DMS114 treated with DMSO at 0.1 percent for 48 hours (cell line): ENCODE measurements at regions not wholly inside any gene's neighbourhood (a gene's known extent, or its start where the extent isn't known, plus 50 kb on each side); places are given as distances from the start of the nearest gene placed in this dataset.

Experiments
- DNase-seq: peaks from one replicate; lab custom pipeline; 2025; ENCODE audit not compliant: unreplicated experiment; lab: John Stamatoyannopoulos, UW

DNA sequence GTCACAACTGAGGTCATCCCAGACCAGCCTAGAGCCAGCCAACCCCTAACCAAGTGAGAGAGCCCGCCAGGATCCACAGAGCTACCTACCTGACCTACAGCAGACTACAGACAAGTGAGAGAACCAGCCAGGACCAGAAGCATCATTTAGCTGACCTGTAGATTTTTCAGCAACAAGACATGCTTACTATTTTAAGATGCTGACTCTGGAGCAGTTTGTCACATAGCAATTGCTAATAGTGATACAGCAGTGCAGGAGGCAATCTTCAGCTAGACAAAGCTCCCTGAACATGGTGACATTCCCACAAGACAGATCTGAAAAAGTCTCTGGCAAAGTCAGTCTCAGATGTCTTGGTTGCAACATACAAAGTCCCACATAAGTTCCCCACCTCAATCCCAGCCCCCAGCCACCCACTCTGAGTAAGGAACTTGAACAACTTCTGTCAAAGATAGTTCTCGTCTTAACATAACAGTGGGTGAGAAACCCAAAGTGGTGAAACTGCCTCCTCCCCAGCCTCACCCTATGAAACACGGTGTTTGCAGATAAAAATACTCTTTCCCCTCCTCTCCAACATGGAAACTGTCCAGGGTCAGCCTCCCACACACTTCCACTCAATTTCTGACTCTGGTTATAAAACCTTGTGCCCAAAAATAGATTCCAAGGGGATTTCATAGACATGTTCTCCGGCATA, 120.3 kb upstream of the SLC6A11 start:
- no peak for DNase-seq

DNA sequence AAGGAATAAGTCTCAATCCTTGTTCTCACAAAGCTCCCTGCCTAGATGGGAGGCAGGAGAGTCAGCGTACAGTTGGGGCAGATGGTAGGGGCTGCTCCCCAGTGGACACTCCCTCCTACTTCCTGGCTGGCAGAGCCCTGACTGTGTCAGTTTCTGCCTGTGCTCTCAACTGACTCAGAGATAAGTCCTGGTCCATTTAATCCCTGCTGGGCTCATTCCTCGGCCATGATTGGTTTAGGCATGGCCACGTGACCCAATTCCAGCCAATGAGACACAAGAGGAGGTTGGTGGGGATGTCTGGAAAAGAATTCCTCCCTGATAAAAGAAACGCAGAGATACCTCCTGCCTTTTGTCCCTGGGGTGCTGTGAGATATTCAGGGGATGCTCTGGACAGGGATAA, 118.1 kb upstream of the SLC6A11 start:
- DNase-seq, result no peak

- no peak for DNase-seq
Measured at GRCh38 chr3:10700821-10701220, 115.2 kb upstream of the SLC6A11 start.

- DNase-seq, result no peak
Measured at GRCh38 chr3:10702961-10703740, 112.9 kb upstream of the SLC6A11 start.

DNA sequence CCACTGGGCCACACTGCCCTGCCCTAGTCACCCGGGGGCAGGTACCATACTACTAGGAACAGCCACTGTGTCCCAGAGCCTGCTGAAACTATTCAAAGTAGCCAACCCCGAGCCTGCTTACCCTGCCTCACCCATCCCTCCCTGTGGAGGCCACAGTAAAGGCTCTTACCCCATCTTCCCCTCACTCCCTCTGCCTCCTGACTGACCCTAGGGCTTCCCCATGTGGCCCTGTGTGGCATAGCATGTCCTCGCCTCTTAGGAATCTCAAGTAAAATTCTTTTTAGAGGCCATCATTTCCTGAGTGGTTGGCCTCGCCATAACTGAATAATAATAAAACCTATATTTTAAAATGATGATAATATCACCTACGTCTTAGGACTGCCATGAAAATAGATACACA, 112.2 kb upstream of the SLC6A11 start:
- DNase-seq, result no peak

DNA sequence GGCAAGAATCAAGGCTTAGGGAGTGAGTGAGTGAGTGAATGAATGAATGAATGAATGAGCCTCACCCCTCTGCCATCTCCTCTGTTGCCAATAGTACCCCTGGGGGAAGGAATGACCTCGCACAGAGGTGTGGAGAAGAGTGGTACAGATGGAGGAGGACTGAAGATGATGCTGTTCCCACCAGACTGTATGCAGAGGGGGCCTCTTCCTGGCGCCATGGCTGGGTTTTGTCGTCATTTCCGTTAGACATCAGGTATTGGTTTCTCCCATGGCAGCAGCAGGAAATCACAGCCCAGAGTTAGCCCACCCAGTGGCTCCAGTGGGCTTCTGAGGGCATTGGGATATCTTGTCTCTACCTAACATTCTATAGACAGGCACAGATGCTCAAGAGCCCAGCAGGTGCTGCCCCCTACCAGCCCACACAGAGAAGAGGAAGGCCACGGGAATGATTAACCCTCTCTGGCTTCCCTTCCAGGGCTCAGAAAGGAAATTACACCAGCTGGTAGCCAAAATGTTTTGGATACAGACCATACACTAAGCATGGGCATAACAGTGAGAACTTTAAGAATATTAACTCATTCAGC, 109.8 kb upstream of the SLC6A11 start:
- DNase-seq, result no peak

DNA sequence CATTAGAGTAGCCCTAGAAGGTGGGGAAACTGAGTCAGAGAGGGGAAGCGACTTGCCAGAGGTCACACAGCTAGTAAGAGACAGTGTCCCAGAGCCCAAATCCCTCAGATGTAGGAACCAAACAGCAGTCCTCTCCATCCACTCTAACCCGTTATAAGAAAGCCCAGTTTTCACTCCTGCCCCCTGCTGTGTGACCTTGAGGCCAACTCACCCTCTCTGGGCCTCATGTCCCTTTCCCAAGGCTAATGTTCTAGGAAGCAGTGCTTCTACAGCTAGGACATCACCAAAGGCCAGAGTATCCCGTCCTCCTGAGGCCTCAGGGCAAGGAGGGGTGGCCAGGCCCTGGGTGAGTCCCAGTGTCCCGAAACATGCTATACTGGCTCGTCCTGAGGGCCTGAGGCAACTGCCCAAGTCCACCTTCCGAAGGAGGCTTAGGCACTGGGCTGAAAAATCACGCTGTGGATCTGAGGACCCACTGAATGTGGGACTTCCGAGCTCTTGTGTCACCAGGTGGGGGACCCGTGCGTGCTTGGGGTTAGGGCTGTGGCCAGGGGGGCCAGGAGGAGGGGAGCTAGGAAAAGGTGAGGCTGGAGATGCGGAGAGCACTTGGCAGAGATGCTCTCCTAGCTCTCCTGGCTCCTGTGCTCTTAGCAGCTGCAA, 109.2 kb upstream of the SLC6A11 start:
- DNase-seq, result no peak

DNA sequence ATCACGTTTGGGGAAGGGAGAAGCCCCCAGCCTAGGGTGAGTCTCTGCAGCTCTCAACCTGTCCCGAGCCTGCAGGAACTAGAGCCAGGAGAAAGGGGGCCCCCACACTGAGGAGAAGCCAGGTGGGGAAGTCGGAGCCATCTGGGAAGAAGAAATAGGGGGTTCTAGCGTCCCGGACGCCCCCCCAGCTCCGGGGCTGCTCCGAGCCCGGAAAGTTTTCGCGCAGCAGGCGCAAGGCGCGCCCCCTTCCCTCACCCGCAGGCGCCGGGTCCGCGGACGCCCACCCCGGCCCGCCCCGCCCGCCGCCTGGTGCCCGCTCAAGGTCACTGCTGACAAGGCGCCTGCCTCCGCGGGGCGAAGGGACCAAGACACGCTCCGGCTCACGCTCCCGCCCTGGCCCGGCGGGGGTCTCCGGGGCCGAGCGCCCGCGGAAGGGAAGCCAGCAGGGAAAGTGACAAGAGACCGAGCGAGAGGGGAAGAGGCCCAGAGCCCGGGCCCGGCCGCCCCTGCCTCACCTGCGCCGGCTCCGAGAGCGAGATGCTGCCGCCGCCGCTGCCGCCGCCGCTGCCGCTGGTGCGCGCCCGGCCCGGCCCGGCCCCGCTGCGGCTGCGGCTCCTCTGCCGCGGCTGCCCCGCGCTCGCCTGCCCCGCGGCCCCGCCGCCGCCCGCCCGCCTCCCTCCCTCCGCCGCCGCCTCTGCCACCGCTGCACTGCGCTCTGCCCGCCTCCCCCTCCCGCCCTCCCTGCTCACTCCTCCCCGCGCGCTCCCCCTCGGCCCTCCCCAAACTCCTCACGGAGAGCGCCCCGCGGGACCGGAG, 108.4 kb upstream of the SLC6A11 start:
- DNase-seq, result no peak

DNA sequence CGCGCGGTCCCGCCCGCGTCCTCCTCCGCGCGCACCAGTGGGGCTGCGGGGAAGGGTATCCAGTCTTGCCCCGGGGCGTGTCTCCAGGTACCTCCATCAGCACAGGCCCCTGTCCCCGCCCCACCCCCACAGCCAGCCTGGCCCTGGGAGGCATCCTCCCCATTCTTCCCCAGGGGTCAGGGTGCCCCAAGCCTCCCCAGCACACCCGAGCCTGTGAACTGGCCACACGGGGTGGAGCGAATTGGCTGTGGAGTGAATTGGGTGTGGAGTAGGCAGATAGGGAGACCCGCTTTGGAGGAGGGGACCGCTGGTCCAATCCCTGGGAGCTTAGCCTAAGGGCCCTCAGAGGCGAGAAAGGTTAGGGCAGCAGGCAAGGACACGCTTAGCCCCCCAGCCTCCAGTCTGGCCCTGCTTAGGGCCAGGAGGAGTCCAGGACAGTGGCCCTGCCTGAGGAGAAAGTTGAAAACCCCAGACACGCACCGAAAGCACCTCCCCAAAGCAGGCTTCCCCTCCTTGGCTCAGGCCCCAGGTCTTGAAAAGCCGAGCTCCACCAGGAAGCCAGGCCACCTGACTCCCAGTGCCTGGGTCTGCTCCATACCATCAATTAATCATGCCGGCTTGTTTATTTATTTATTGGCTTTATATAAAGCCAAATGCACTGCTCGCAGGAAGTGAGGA, 107.7 kb upstream of the SLC6A11 start:
- no peak for DNase-seq

- DNase-seq, result no peak
Measured at GRCh38 chr3:10709110-10709781, 106.8 kb upstream of the SLC6A11 start.

DNA sequence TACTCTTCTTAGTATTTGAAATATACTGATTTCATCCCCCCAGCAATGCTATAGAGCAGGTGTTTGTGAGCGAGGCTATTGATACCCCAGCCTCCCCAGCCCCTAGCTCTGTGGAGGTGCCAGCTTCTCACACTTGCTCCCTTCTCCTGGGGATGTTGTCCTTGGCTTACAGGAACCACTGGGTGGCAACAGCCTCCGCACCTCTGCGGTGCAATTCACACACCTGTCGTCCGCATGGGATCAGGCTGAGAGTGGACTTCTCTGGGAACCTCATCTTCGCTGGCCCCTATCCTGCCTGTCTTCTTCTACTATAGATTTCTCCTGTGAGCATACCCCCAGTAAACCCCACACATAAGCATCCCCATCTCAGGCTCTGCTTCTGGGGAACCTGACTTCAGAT, 103.9 kb upstream of the SLC6A11 start:
- no peak for DNase-seq

- no peak for DNase-seq
Measured at GRCh38 chr3:10713656-10714055, 102.4 kb upstream of the SLC6A11 start.

DNA sequence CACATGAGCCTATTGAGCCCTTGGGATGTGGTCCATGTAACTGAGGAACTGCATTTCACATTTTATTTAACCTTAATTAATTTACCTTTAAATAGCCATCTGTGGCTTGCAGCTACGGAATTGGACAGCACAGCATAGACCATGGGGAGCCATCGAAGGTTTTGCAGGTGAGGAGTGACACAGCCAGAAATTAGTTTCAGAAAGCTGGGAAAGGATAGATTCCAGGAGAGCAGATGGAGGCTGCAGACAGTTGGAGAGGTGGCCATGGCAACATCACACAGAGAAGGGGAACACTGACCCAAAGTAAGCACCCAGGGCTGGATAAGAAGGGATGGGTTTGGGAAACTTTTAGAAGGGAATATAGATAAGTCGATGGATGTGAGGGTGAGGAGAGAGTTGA, 100.1 kb upstream of the SLC6A11 start:
- DNase-seq, result no peak

DNA sequence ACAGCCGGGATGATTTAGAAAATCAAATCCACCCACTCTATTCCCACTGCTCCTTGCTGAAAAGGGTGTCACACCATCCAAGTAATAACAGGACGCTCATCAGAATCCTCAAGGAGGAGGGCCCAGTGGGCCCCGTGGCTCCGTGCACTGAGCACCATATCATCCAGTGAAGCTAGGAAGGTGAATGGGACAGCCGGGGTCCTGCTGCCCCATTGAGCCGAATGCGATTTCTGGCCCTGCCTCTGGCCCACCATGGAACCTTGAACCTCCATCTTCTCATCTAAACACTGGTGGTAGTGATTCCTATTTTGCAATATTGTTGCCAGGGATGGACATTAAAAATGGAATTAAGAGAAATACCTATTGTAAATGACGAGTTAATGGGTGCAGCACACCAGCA, 99.1 kb upstream of the SLC6A11 start:
- DNase-seq, result no peak

GRCh38 chr3:10717756-10718155, 98.3 kb upstream of the SLC6A11 start:
- no peak for DNase-seq

GRCh38 chr3:10721101-10721500, 94.9 kb upstream of the SLC6A11 start:
- DNase-seq, result no peak

GRCh38 chr3:10722911-10723310, 93.1 kb upstream of the SLC6A11 start:
- no peak for DNase-seq

GRCh38 chr3:10723991-10724390, 92.0 kb upstream of the SLC6A11 start:
- DNase-seq, result no peak

DNA sequence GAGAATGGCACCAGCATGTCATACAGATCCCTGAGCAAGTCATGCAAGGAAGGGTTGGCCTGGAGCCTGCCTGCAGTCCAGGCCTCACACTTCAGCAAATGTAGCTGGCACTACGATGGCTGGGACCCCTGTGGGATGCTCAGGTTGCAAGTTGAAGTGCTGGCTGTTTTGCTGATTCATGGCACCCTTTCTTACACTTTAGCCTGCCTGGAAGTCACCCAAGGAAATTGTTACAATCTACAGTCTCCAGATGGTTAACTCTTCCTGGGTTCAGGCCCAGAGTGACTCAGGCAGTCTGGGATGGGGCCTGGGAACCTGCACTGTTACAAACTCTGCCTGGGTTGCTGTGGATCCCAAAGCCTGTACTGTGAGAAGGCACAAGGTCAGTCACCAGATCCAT, 91.0 kb upstream of the SLC6A11 start:
- no peak for DNase-seq

- no peak for DNase-seq
Measured at GRCh38 chr3:10725846-10726245, 90.2 kb upstream of the SLC6A11 start.
